ENCODE measurements at regions not wholly inside any gene's neighbourhood (a gene's known extent, or its start where the extent isn't known, plus 50 kb on each side); places are given as distances from the start of the nearest gene placed in this dataset.
"Not testable (repeated sequence)": the region's sequence is repeated elsewhere in the genome, so short reads cannot be mapped to it uniquely, and the experiment has no call there.

GRCh38 chr11:25794804-25795203 lies 537.1 kb upstream of the ANO3 start:
- Histone ChIP-seq H3K27me3 (ENCODE audit: insufficient read depth, low read depth) (no peaks in the 10 kb centered on the region), H4K20me1 (ENCODE audit: insufficient read depth) (no peaks in the 10 kb centered on the region), H3K27ac (no peak overlapping the region), H3K4me3 (IDR thresholded peaks at IDR 0.05; ENCODE audit: insufficient read depth, low read depth, low read length) (no peak overlapping the region), H3K36me3 (ENCODE audit: insufficient read depth) (no peaks in the 10 kb centered on the region), H3K9ac (no peak overlapping the region), H3K4me2 (no peak overlapping the region), H2AFZ (ENCODE audit: low read depth) (no peak overlapping the region), H3K79me2 (ENCODE audit: insufficient read depth, low read depth) (no peaks in the 10 kb centered on the region), H3K4me1 (ENCODE audit: low read depth, poor library complexity, severe bottlenecking) (no peaks in the 10 kb centered on the region)
- no peak for TF ChIP-seq CTCF (conservative IDR thresholded peaks at IDR 0.05; ENCODE audit: low read depth, low read length)

- Histone ChIP-seq H3K79me2 (ENCODE audit: insufficient read depth, low read depth) (no peaks in the 10 kb centered on the region), H4K20me1 (ENCODE audit: insufficient read depth) (no peaks in the 10 kb centered on the region), H3K4me3 (IDR thresholded peaks at IDR 0.05; ENCODE audit: insufficient read depth, low read depth, low read length) (no peak overlapping the region), H3K36me3 (ENCODE audit: insufficient read depth) (no peaks in the 10 kb centered on the region), H3K27ac (no peak overlapping the region), H2AFZ (ENCODE audit: low read depth) (no peak overlapping the region), H3K9ac (no peak overlapping the region), H3K27me3 (ENCODE audit: insufficient read depth, low read depth) (no peaks in the 10 kb centered on the region), H3K4me2 (no peak overlapping the region), H3K4me1 (ENCODE audit: low read depth, poor library complexity, severe bottlenecking) (no peaks in the 10 kb centered on the region)
- TF ChIP-seq CTCF (conservative IDR thresholded peaks at IDR 0.05; ENCODE audit: low read depth, low read length), result no peak
These were observed 515.5 kb upstream of the ANO3 start for GRCh38 chr11:25816411-25816810.

- no peaks in the 10 kb centered on the region for H4K20me1 ChIP-seq (ENCODE audit: insufficient read depth)
- no peak overlapping the region for H3K4me2 ChIP-seq
- H3K27me3 ChIP-seq (ENCODE audit: insufficient read depth, low read depth), result no peaks in the 10 kb centered on the region
- H2AFZ ChIP-seq (ENCODE audit: low read depth), result no peak overlapping the region
- no peak overlapping the region for H3K4me3 ChIP-seq (IDR thresholded peaks at IDR 0.05; ENCODE audit: insufficient read depth, low read depth, low read length)
- no peaks in the 10 kb centered on the region for H3K79me2 ChIP-seq (ENCODE audit: insufficient read depth, low read depth)
- no peaks in the 10 kb centered on the region for H3K4me1 ChIP-seq (ENCODE audit: low read depth, poor library complexity, severe bottlenecking)
- H3K9ac ChIP-seq, result no peak overlapping the region
- no peak for TF ChIP-seq CTCF (conservative IDR thresholded peaks at IDR 0.05; ENCODE audit: low read depth, low read length)
- H3K36me3 ChIP-seq (ENCODE audit: insufficient read depth), result no peaks in the 10 kb centered on the region
- H3K27ac ChIP-seq, result no peak overlapping the region
These were observed 507.2 kb upstream of the ANO3 start for GRCh38 chr11:25824688-25825087.

GRCh38 chr11:25831485-25831884 lies 500.4 kb upstream of the ANO3 start:
- not testable (repeated sequence) for H3K27me3 ChIP-seq (ENCODE audit: insufficient read depth, low read depth); H3K79me2 ChIP-seq (ENCODE audit: insufficient read depth, low read depth); H3K36me3 ChIP-seq (ENCODE audit: insufficient read depth); H4K20me1 ChIP-seq (ENCODE audit: insufficient read depth); H3K27ac ChIP-seq; H2AFZ ChIP-seq (ENCODE audit: low read depth); H3K9ac ChIP-seq; H3K4me2 ChIP-seq; H3K4me3 ChIP-seq (IDR thresholded peaks at IDR 0.05; ENCODE audit: insufficient read depth, low read depth, low read length); H3K4me1 ChIP-seq (ENCODE audit: low read depth, poor library complexity, severe bottlenecking)

- H3K79me2 ChIP-seq (ENCODE audit: insufficient read depth, low read depth), result no peaks in the 10 kb centered on the region
- no peak for TF ChIP-seq CTCF (conservative IDR thresholded peaks at IDR 0.05; ENCODE audit: low read depth, low read length)
- no peak overlapping the region for H3K27ac ChIP-seq
- H3K36me3 ChIP-seq (ENCODE audit: insufficient read depth), result no peaks in the 10 kb centered on the region
- no peak overlapping the region for H3K4me3 ChIP-seq (IDR thresholded peaks at IDR 0.05; ENCODE audit: insufficient read depth, low read depth, low read length)
- H3K27me3 ChIP-seq (ENCODE audit: insufficient read depth, low read depth), result no peaks in the 10 kb centered on the region
- H3K4me2 ChIP-seq, result no peak overlapping the region
- H3K4me1 ChIP-seq (ENCODE audit: low read depth, poor library complexity, severe bottlenecking), result no peaks in the 10 kb centered on the region
- no peaks in the 10 kb centered on the region for H4K20me1 ChIP-seq (ENCODE audit: insufficient read depth)
- no peak overlapping the region for H3K9ac ChIP-seq
- no peak overlapping the region for H2AFZ ChIP-seq (ENCODE audit: low read depth)
These were observed 492.9 kb upstream of the ANO3 start for GRCh38 chr11:25838918-25839625.

All from KMS-11 (cell line).